HG03064 (cell line): ENCODE measurements at regions not wholly inside any gene's neighbourhood (a gene's known extent, or its start where the extent isn't known, plus 50 kb on each side); places are given as distances from the start of the nearest gene placed in this dataset.

Source experiments
- ATAC-seq: cut with Tn5 transposase; IDR thresholded peaks from one replicate; pipeline ENCODE4 v1.9.1; 2021; ENCODE audit warnings: low read depth; ENCODE audit not compliant: unreplicated experiment

GRCh38 chr15:59953392-59953883 lies 50.7 kb upstream of the FOXB1 start:
- ATAC-seq = no peak

GRCh38 chr15:59952960-59953359 lies 51.2 kb upstream of the FOXB1 start:
- ATAC-seq = no peak

- ATAC-seq = no peak
Measured at GRCh38 chr15:59950603-59951388, 53.3 kb upstream of the FOXB1 start.

- ATAC-seq = no peak
Measured at GRCh38 chr15:59948924-59949613, 55.0 kb upstream of the FOXB1 start.

GRCh38 chr15:59946084-59946483 lies 58.0 kb upstream of the FOXB1 start:
- no peak for ATAC-seq

GRCh38 chr15:59945036-59945435 lies 59.1 kb upstream of the FOXB1 start:
- ATAC-seq = no peak

GRCh38 chr15:59941612-59942011 lies 62.5 kb upstream of the FOXB1 start:
- no peak for ATAC-seq

GRCh38 chr15:59940928-59941327 lies 63.2 kb upstream of the FOXB1 start:
- no peak for ATAC-seq

GRCh38 chr15:59940456-59940855 lies 63.7 kb upstream of the FOXB1 start:
- ATAC-seq = no peak

- ATAC-seq = no peak
Measured at GRCh38 chr15:59936741-59937140, 67.4 kb upstream of the FOXB1 start.

GRCh38 chr15:59933607-59934006 lies 70.5 kb upstream of the FOXB1 start:
- ATAC-seq = no peak

GRCh38 chr15:59931646-59932261 lies 72.4 kb upstream of the FOXB1 start:
- no peak for ATAC-seq

- ATAC-seq = no peak
Measured at GRCh38 chr15:59924812-59925522, 79.1 kb upstream of the FOXB1 start.

GRCh38 chr15:59924096-59924495 lies 80.0 kb upstream of the FOXB1 start:
- ATAC-seq = no peak

GRCh38 chr15:59923508-59923907 lies 80.6 kb upstream of the FOXB1 start:
- no peak for ATAC-seq

GRCh38 chr15:59918994-59919951 lies 84.8 kb upstream of the FOXB1 start:
- peak; percentile 64 for ATAC-seq

- no peak for ATAC-seq
Measured at GRCh38 chr15:59917504-59918157, 86.5 kb upstream of the FOXB1 start.

GRCh38 chr15:59906046-59906445 lies 98.1 kb upstream of the FOXB1 start:
- no peak for ATAC-seq

- ATAC-seq = no peak
Measured at GRCh38 chr15:59905176-59905575, 98.9 kb upstream of the FOXB1 start.
